ENCODE measurements at regions not wholly inside any gene's neighbourhood (a gene's known extent, or its start where the extent isn't known, plus 50 kb on each side); places are given as distances from the start of the nearest gene placed in this dataset.

GRCh38 chr10:94193466-94193924 lies 169.2 kb downstream of the NOC3L start:
- H3K9me3 ChIP-seq (ENCODE audit: low read depth): no peaks in the 10 kb centered on the region
- DNase-seq: peak; percentile 54
- no peaks in the 10 kb centered on the region for H3K27me3 ChIP-seq (replicated peaks; ENCODE audit: insufficient read depth)
- peaks cover 32% of the 10 kb centered on the region for H3F3A ChIP-seq (ENCODE audit: insufficient read depth)
- no peaks in the 10 kb centered on the region for H3K36me3 ChIP-seq (ENCODE audit: low read depth)
- peaks cover 28% of the 10 kb centered on the region for H3K4me1 ChIP-seq (ENCODE audit: insufficient read depth)
- H3K27ac ChIP-seq: no peak overlapping the region
- no peak overlapping the region for H3K4me3 ChIP-seq
- in situ Hi-C loops (cut with MboI): no loop called here
- H3K9me2 ChIP-seq (ENCODE audit: insufficient read depth): no peaks in the 10 kb centered on the region
- no peak overlapping the region for H3K9ac ChIP-seq
- no peaks in the 10 kb centered on the region for H4K20me1 ChIP-seq (ENCODE audit: insufficient read depth)
- peak overlapping the region; percentile 50 for H3K4me2 ChIP-seq (ENCODE audit: unreplicated experiment)
- no peaks in the 10 kb centered on the region for H3K79me2 ChIP-seq (ENCODE audit: insufficient read depth)
- 21% methylated on average over 4 of the region's 4 CpGs for WGBS, 2 experiments (ENCODE audit: low coverage in 1 of 2, low lambda C conversion rate in 2 of 2, missing lambda C conversion rate in 2 of 2)
- no peak overlapping the region for H2AFZ ChIP-seq
- TF ChIP-seq EZH2phosphoT487 (IDR thresholded peaks at IDR 0.05; ENCODE audit: insufficient read depth, low read depth): no peak
- TF ChIP-seq EZH2 (IDR thresholded peaks at IDR 0.05; ENCODE audit: insufficient read depth, poor library complexity, severe bottlenecking): no peak

- no peaks in the 10 kb centered on the region for H4K20me1 ChIP-seq (ENCODE audit: insufficient read depth)
- H3K4me1 ChIP-seq (ENCODE audit: insufficient read depth): peaks cover 28% of the 10 kb centered on the region
- no peaks in the 10 kb centered on the region for H3K36me3 ChIP-seq (ENCODE audit: low read depth)
- in situ Hi-C loops (cut with MboI): no loop called here
- H3K9me2 ChIP-seq (ENCODE audit: insufficient read depth): no peaks in the 10 kb centered on the region
- DNase-seq: peak; percentile 80
- peaks cover 32% of the 10 kb centered on the region for H3F3A ChIP-seq (ENCODE audit: insufficient read depth)
- no peak overlapping the region for H3K9ac ChIP-seq
- TF ChIP-seq EZH2phosphoT487 (IDR thresholded peaks at IDR 0.05; ENCODE audit: insufficient read depth, low read depth) (no peak), EZH2 (IDR thresholded peaks at IDR 0.05; ENCODE audit: insufficient read depth, poor library complexity, severe bottlenecking) (no peak)
- no peak overlapping the region for H3K4me3 ChIP-seq
- H3K4me2 ChIP-seq (ENCODE audit: unreplicated experiment): peak overlapping the region; percentile 50
- H3K79me2 ChIP-seq (ENCODE audit: insufficient read depth): no peaks in the 10 kb centered on the region
- WGBS, 2 experiments (ENCODE audit: low coverage in 1 of 2, low lambda C conversion rate in 2 of 2, missing lambda C conversion rate in 2 of 2): 0% methylated on average over 1 of the region's 1 CpG
- H2AFZ ChIP-seq: no peak overlapping the region
- H3K27ac ChIP-seq: no peak overlapping the region
- no peaks in the 10 kb centered on the region for H3K27me3 ChIP-seq (replicated peaks; ENCODE audit: insufficient read depth)
- no peaks in the 10 kb centered on the region for H3K9me3 ChIP-seq (ENCODE audit: low read depth)
Measured at GRCh38 chr10:94194256-94194655, 168.5 kb downstream of the NOC3L start.

DNA sequence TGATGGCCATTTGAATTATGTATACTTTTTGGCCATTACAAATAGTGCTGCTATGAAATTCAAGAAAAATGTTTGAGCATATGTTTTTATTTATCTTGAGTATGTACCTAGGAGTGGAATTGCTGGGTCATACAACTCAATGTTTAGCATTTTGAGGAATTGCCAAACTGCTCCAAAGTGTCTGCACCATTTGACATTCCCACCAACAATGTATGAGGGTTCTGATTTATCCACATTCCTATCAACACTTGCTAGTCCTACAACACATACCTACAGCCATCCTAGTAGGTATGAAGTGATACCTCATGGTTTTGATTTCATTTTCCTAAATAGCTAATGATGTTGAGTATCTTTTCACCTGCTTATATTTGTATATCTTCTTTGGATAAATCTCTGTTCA lies 165.5 kb downstream of the NOC3L start:
- in situ Hi-C loops (cut with MboI): no loop called here
- H3K4me3 ChIP-seq: no peak overlapping the region
- no peaks in the 10 kb centered on the region for H3K79me2 ChIP-seq (ENCODE audit: insufficient read depth)
- H3F3A ChIP-seq (ENCODE audit: insufficient read depth): peaks cover 32% of the 10 kb centered on the region
- H4K20me1 ChIP-seq (ENCODE audit: insufficient read depth): no peaks in the 10 kb centered on the region
- H3K4me2 ChIP-seq (ENCODE audit: unreplicated experiment): no peak overlapping the region
- H3K9me3 ChIP-seq (ENCODE audit: low read depth): no peaks in the 10 kb centered on the region
- no peaks in the 10 kb centered on the region for H3K36me3 ChIP-seq (ENCODE audit: low read depth)
- no peak for TF ChIP-seq EZH2phosphoT487 (IDR thresholded peaks at IDR 0.05; ENCODE audit: insufficient read depth, low read depth)
- no peak for TF ChIP-seq EZH2 (IDR thresholded peaks at IDR 0.05; ENCODE audit: insufficient read depth, poor library complexity, severe bottlenecking)
- H3K9ac ChIP-seq: no peak overlapping the region
- no peak for DNase-seq
- H3K4me1 ChIP-seq (ENCODE audit: insufficient read depth): peaks cover 28% of the 10 kb centered on the region
- H3K9me2 ChIP-seq (ENCODE audit: insufficient read depth): no peaks in the 10 kb centered on the region
- no peak overlapping the region for H2AFZ ChIP-seq
- no peak overlapping the region for H3K27ac ChIP-seq
- H3K27me3 ChIP-seq (replicated peaks; ENCODE audit: insufficient read depth): no peaks in the 10 kb centered on the region

DNA sequence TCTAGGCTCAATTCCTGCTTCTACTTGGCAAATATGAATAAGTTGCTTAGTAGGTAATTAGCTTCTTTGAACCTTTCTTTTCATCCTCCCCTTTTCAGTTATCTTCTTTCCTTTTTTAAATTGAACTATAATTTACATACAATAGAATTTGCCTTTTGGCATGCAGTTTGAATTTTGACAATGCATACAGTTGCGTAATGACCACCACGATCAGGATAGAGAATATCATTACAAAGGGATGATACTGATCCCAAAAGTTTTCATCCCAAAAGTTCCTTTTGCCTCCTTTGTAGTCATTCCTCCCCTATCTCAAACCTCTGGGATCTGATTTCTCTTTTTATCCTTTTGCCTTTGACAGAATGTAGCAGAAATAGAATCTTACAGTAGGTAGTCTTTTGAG lies 164.4 kb downstream of the NOC3L start:
- no peaks in the 10 kb centered on the region for H3K9me3 ChIP-seq (ENCODE audit: low read depth)
- H3K27ac ChIP-seq: no peak overlapping the region
- no peaks in the 10 kb centered on the region for H3K36me3 ChIP-seq (ENCODE audit: low read depth)
- H3K4me2 ChIP-seq (ENCODE audit: unreplicated experiment): no peak overlapping the region
- H3K9ac ChIP-seq: no peak overlapping the region
- H3K4me1 ChIP-seq (ENCODE audit: insufficient read depth): peaks cover 20% of the 10 kb centered on the region
- H3K27me3 ChIP-seq (replicated peaks; ENCODE audit: insufficient read depth): no peaks in the 10 kb centered on the region
- WGBS, 2 experiments (ENCODE audit: low coverage in 1 of 2, low lambda C conversion rate in 2 of 2, missing lambda C conversion rate in 2 of 2): 72 to 75% methylated on average over 2 of the region's 2 CpGs
- H3F3A ChIP-seq (ENCODE audit: insufficient read depth): peaks cover 23% of the 10 kb centered on the region
- H3K4me3 ChIP-seq: no peak overlapping the region
- DNase-seq: no peak
- no peaks in the 10 kb centered on the region for H3K9me2 ChIP-seq (ENCODE audit: insufficient read depth)
- H2AFZ ChIP-seq: no peak overlapping the region
- no peaks in the 10 kb centered on the region for H4K20me1 ChIP-seq (ENCODE audit: insufficient read depth)
- in situ Hi-C loops (cut with MboI): no loop called here
- no peaks in the 10 kb centered on the region for H3K79me2 ChIP-seq (ENCODE audit: insufficient read depth)
- no peak for TF ChIP-seq EZH2phosphoT487 (IDR thresholded peaks at IDR 0.05; ENCODE audit: insufficient read depth, low read depth)
- no peak for TF ChIP-seq EZH2 (IDR thresholded peaks at IDR 0.05; ENCODE audit: insufficient read depth, poor library complexity, severe bottlenecking)

DNA sequence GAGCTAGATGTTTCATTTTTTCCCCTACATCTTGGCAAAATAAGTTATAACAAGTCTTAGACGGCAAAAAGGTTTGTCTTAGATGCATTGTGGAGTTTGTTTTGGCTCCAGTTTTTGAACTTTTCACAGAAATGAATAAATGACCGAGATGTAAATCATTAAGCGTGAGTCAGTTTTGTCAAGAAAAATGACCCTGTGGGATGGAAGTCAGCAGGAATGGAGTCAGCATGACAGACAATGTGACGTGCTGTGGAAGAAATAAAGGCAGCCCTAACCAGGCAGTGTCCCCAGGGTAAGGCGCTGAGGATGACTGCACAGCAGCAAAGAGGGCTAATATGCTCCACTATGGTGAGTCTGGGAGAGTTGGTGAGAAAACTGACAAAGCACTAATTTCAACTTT lies 163.2 kb downstream of the NOC3L start:
- Histone ChIP-seq H3K9ac (no peak overlapping the region), H4K20me1 (ENCODE audit: insufficient read depth) (no peaks in the 10 kb centered on the region), H3K27me3 (replicated peaks; ENCODE audit: insufficient read depth) (no peaks in the 10 kb centered on the region), H3K9me3 (ENCODE audit: low read depth) (no peaks in the 10 kb centered on the region), H3K36me3 (ENCODE audit: low read depth) (no peaks in the 10 kb centered on the region), H3K9me2 (ENCODE audit: insufficient read depth) (no peaks in the 10 kb centered on the region), H2AFZ (no peak overlapping the region), H3K4me3 (no peak overlapping the region), H3K27ac (no peak overlapping the region), H3K79me2 (ENCODE audit: insufficient read depth) (no peaks in the 10 kb centered on the region), H3K4me2 (ENCODE audit: unreplicated experiment) (no peak overlapping the region), H3K4me1 (ENCODE audit: insufficient read depth) (peaks cover 8% of the 10 kb centered on the region), H3F3A (ENCODE audit: insufficient read depth) (peaks cover 11% of the 10 kb centered on the region; the same call in 1 of the 2 replicates)
- WGBS, 2 experiments (ENCODE audit: low coverage in 1 of 2, low lambda C conversion rate in 2 of 2, missing lambda C conversion rate in 2 of 2): 51 to 54% methylated on average over 5 of the region's 5 CpGs
- in situ Hi-C loops (cut with MboI): no loop called here
- DNase-seq: no peak
- TF ChIP-seq EZH2phosphoT487 (IDR thresholded peaks at IDR 0.05; ENCODE audit: insufficient read depth, low read depth) (no peak), EZH2 (IDR thresholded peaks at IDR 0.05; ENCODE audit: insufficient read depth, poor library complexity, severe bottlenecking) (no peak)

Data from GM23248 (cell line).